ENCODE measurements at regions not wholly inside any gene's neighbourhood (a gene's known extent, or its start where the extent isn't known, plus 50 kb on each side); places are given as distances from the start of the nearest gene placed in this dataset.

DNA sequence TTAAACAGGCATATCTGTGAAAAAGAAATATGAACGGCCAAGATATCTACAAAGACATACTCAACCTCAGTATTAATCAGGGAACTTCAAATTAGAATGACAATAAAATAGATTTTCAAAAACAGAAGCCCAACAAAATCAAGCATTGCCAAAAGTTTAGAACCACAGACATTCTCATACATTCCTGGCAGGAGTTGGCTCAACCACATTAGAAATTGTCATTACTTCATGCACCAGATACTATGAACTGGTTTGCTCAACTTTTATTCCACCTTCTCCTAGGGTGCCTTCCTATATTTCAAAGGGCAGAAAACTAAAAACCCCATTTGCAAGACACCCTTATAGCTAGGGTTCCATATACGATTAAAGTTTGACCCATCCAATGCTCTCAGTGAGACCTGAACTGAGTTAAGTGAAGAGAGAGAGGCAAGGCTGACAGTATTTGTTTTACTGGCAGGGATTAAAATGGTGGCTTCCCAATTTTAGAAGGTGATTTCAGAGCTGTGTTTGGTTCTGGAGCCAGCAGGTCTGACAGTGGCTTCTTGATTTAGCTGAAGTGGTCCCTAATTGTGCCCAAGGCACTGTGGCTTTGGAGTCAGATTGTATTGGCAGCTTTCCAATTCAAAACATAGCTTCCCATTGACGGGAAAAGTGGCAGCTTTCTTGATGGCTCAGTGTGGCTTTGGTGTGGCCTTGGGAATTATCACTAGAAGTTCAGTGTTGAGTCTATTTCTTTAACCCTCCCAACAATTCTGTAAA, 77.1 kb upstream of the CDYL start:
- Histone ChIP-seq H3K4me3 (no peak overlapping the region), H3K27me3 (ENCODE audit: low read depth) (no peaks in the 10 kb centered on the region), H3K36me3 (no peaks in the 10 kb centered on the region), H3K27ac (replicated peaks) (no peak overlapping the region), H3K4me1 (no peaks in the 10 kb centered on the region), H3K9me3 (replicated peaks) (no peaks in the 10 kb centered on the region)
- intact Hi-C loops (cut with micrococcal nuclease), result no loop called here
- TF ChIP-seq, protein P1, sequence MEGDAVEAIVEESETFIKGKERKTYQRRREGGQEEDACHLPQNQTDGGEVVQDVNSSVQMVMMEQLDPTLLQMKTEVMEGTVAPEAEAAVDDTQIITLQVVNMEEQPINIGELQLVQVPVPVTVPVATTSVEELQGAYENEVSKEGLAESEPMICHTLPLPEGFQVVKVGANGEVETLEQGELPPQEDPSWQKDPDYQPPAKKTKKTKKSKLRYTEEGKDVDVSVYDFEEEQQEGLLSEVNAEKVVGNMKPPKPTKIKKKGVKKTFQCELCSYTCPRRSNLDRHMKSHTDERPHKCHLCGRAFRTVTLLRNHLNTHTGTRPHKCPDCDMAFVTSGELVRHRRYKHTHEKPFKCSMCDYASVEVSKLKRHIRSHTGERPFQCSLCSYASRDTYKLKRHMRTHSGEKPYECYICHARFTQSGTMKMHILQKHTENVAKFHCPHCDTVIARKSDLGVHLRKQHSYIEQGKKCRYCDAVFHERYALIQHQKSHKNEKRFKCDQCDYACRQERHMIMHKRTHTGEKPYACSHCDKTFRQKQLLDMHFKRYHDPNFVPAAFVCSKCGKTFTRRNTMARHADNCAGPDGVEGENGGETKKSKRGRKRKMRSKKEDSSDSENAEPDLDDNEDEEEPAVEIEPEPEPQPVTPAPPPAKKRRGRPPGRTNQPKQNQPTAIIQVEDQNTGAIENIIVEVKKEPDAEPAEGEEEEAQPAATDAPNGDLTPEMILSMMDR (IDR thresholded peaks at IDR 0.05; ENCODE audit: borderline replicate concordance), result no peak
- DNase-seq, result no peak

GRCh38 chr6:4693173-4693970, 82.8 kb upstream of the CDYL start:
- no peak overlapping the region for H3K27ac ChIP-seq (replicated peaks)
- H3K4me3 ChIP-seq, result no peak overlapping the region
- no peak for DNase-seq
- H3K27me3 ChIP-seq (ENCODE audit: low read depth), result no peaks in the 10 kb centered on the region
- TF ChIP-seq, protein P1 (IDR thresholded peaks at IDR 0.05; ENCODE audit: borderline replicate concordance), result no peak
- H3K9me3 ChIP-seq (replicated peaks), result peaks cover 11% of the 10 kb centered on the region
- H3K4me1 ChIP-seq, result no peaks in the 10 kb centered on the region
- intact Hi-C loops (cut with micrococcal nuclease), result no loop called here
- no peaks in the 10 kb centered on the region for H3K36me3 ChIP-seq

- H3K4me3 ChIP-seq, result no peak overlapping the region
- intact Hi-C loops (cut with micrococcal nuclease), result no loop called here
- peaks cover 11% of the 10 kb centered on the region for H3K9me3 ChIP-seq (replicated peaks)
- no peaks in the 10 kb centered on the region for H3K27me3 ChIP-seq (ENCODE audit: low read depth)
- no peak for DNase-seq
- no peaks in the 10 kb centered on the region for H3K36me3 ChIP-seq
- no peaks in the 10 kb centered on the region for H3K4me1 ChIP-seq
- H3K27ac ChIP-seq (replicated peaks), result no peak overlapping the region
- TF ChIP-seq, protein P1 (IDR thresholded peaks at IDR 0.05; ENCODE audit: borderline replicate concordance), result no peak
Observed at GRCh38 chr6:4692664-4693063, 83.5 kb upstream of the CDYL start.

DNA sequence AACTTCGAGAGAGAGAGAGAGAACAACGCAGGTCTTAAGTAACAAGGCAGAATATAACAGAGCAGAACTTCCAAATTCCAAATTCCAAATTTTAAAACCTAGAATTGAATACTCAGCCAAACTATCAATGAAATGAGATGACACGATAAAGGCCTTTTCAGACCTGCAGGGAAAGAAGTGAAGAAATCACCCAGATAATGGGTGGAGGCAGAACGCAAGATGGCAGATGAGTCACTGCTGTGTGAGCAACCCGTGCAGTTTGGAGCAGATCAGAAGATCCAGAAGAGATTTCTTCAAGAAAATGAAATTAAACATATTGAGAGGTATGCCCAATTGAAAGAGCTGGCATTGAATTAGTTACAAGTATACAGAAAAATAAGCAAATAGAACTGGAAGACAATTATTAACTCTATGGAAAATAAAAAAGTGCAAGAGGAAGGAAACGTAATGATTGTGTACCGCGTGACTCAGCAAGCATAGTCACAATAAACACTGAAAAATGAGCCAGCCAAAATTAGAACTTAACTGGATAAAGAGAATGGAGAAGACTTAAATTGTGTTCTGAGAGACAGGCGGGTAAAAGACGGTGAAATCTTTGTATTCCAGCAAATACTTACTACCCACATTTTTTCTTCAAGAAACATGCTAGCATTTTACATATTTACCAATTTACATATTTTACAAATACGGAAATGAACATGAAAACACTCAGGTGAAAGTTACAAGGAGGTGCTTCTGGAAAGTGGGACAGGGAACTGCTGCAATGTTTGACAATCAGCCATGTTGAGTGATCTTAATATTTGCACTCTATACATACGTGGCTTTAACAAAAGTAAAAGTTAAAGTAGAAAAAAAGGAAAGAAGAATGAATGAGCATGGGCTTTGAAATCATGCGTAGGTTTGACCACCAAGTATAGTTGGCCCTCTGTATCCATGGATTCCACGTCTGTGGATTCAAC, 87.9 kb upstream of the CDYL start:
- DNase-seq, result no peak
- intact Hi-C loops (cut with micrococcal nuclease), result no loop called here
- Histone ChIP-seq H3K4me1 (no peaks in the 10 kb centered on the region), H3K27ac (replicated peaks) (no peak overlapping the region), H3K9me3 (replicated peaks) (peaks cover 11% of the 10 kb centered on the region), H3K27me3 (ENCODE audit: low read depth) (no peaks in the 10 kb centered on the region), H3K4me3 (no peak overlapping the region), H3K36me3 (no peaks in the 10 kb centered on the region)
- TF ChIP-seq, protein P1 (IDR thresholded peaks at IDR 0.05; ENCODE audit: borderline replicate concordance), result no peak

- H3K27ac ChIP-seq (replicated peaks), result no peak overlapping the region
- H3K4me1 ChIP-seq, result no peaks in the 10 kb centered on the region
- H3K27me3 ChIP-seq (ENCODE audit: low read depth), result peaks cover 3% of the 10 kb centered on the region
- DNase-seq, result no peak
- TF ChIP-seq, protein P1 (IDR thresholded peaks at IDR 0.05; ENCODE audit: borderline replicate concordance), result no peak
- intact Hi-C loops (cut with micrococcal nuclease), result no loop called here
- H3K9me3 ChIP-seq (replicated peaks), result peaks cover 7% of the 10 kb centered on the region
- H3K4me3 ChIP-seq, result no peak overlapping the region
- no peaks in the 10 kb centered on the region for H3K36me3 ChIP-seq
Observed at GRCh38 chr6:4687656-4687988, 88.6 kb upstream of the CDYL start.
